KBM-7 (cell line): ENCODE measurements at regions not wholly inside any gene's neighbourhood (a gene's known extent, or its start where the extent isn't known, plus 50 kb on each side); places are given as distances from the start of the nearest gene placed in this dataset.
"Not testable (repeated sequence)": the region's sequence is repeated elsewhere in the genome, so short reads cannot be mapped to it uniquely, and the experiment has no call there.

ENCODE experiments used
- DNase-seq: peaks from one replicate; pipeline ENCODE4 v3.0.0-alpha.2; 2015
- in situ Hi-C: fragments of 300-500 bp; cut with MboI; formaldehyde crosslinking; loops from 2 replicates; pipeline ENCODE4 v1.14.3; 2020; ENCODE audit warnings: low sequenced_read_pairs, low pct_unique_long_range_greater_than_20kb, mixed read lengths

DNA sequence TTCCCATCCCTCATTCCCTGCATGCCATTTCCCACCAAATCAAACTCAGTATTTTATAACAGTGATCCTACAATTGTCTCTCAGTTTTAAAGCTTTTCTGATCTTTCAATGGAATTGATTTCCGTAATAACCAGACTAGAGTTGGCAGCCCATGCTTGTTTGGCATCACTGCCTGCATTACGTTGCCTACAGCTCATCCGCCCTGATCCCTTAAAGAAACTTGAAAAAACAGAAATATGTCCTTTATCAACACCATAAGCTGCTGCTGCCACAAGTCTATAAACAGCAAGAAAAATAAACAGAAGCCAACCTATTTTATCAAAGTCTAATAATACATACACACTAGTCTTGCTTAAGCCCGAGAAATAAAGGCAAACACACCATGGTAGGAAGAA, 331.0 kb downstream of the METTL4 start:
- no peak for DNase-seq
- in situ Hi-C loops: no loop called here

DNA sequence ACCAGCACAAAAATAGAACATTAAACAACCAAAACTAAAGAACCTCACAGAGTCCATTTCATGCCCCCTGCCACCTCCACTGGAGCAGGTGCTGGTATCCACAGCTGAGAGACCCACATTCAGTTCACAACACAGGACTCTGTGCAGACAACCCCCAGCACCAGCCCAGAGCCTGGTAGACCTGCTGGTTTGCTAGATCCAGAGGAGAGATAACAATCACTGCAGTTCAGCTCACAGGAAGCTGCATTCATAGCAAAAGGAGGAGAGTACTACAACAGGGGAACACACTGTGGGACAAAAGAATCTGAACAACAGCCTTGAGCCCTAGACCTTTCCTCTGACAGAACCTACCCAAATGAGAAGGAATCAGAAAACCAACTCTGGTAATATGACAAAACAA, 326.7 kb downstream of the METTL4 start:
- in situ Hi-C loops: no loop called here
- DNase-seq: no peak

DNA sequence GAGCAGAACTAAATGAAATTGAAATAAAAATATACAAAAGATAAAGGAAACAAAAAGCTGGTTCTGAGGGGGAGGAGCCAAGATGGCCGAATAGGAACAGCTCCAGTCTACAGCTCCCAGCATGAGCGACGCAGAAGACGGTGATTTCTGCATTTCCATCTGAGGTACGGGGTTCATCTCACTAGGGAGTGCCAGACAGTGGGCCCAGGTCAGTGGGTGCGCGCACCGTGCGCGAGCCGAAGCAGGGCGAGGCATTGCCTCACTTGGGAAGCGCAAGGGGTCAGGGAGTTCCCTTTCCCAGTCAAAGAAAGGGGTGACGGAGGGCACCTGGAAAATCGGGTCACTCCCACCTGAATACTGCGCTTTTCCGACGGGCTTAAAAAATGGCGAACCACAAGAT, 324.2 kb downstream of the METTL4 start:
- DNase-seq, in situ Hi-C loops: not testable (repeated sequence)

- in situ Hi-C loops: no loop called here
- DNase-seq: no peak
Observed at GRCh38 chr18:2254977-2255376, 316.3 kb downstream of the METTL4 start.

- no peak for DNase-seq
- in situ Hi-C loops: no loop called here
Observed at GRCh38 chr18:2256577-2256976, 314.7 kb downstream of the METTL4 start.

DNA sequence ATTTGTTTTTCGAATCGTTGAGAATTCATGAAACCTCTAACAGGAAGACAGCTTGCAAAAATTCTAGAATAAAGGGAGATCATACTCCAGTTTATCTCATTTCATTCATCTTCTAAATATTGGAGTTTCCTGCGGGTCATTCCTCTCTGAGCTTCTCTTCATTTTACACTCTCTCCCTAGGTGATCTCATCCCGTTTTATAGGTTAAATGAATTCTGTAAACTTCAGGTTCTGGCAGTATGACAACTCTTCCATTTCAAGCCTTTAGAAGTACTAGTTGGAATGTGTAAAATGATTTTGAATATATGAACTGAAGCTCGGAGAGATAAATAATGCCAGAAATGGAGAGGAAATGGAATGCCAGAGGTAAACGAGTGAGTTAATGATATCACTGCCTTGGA, 312.4 kb downstream of the METTL4 start:
- no peak for DNase-seq
- in situ Hi-C loops: no loop called here

DNA sequence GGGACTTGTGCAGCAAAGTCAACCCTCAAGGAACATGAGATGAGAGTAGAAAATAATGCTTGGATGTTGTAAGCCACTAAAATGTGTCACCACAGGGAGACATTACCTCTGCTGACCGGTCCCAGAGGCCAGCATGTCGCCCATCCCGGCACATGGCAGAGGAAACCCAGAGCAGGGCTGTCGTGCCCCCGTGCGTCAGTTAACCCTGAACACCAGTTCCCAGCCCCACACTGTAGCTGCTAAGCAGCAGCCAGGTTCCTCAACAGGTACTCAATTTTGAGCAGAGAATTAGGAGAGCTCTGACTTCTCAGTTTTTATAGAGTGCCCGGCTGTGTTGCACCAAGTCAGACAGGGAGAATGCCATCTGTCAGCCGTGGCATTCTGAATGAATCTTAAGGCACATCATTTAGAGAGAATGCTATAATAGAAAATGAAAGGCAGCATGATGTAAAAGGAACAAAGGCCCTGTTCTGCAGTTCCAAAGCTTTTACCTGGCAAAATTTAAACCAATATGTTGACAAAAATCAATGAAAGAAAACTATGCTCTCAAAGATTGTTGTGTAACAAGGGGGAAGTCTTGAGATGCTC, 307.9 kb downstream of the METTL4 start:
- in situ Hi-C loops: no loop called here
- no peak for DNase-seq

GRCh38 chr18:2274613-2275012, 296.7 kb downstream of the METTL4 start:
- in situ Hi-C loops: no loop called here
- no peak for DNase-seq

DNA sequence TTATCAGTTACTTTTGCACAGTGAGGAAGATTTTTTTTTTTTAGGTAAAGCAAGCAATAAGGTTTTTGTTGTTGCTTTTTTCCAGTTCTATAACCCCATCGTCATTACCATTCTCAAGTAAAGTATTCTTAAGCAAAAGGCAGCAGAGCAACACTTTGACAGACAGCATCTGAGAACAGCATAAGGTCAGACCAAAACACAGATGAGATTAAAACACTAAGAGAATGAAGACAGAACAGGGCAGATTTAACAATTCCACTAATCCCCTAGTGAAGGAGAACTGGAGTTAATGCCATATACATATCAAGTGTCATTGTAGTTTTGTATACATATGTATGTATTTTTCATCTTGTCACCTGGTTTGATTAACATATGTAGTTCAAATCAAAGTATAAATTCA, 290.2 kb downstream of the METTL4 start:
- DNase-seq: no peak
- in situ Hi-C loops: no loop called here

- in situ Hi-C loops: no loop called here
- DNase-seq: no peak
Observed at GRCh38 chr18:2281523-2282199, 289.6 kb downstream of the METTL4 start.

DNA sequence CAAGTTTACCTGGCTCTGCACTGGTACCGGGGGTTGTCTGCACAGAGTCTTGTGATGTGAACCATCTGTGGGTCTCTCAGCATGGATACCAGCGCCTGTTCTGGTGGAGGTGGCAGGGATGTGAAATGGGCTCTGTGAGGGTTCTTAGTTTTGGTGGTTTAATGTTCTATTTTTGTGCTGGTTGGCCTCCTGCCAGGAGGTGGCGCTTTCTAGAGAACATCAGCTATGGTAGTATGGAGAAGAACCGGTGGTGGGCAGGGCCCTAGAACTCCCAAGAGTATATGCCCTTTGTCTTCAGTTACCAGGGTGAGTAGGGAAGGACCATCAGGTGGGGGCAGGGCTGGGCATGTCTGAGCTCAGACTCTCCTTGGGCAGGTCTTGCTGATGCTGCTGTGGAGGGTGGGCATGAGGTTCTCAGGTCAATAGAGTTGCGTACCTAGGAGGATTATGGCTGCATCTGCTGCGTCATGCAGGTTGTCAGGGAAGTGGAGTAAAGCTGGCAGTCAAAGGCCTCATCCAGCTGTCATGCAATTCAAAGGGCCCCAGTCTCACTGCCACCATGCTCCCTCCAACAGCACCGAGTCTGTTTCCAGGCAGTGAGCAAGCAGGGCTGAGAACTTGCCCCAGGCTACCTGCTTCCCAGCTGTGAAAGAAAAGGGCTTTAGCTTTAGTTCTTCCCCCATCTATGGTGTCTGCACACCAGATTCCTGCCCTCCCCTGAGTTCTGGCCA, 278.0 kb downstream of the METTL4 start:
- in situ Hi-C loops: no loop called here
- peak; percentile 26 for DNase-seq

GRCh38 chr18:2301316-2301715, 270.0 kb downstream of the METTL4 start:
- in situ Hi-C loops: no loop called here
- no peak for DNase-seq

GRCh38 chr18:2302012-2302411, 269.3 kb downstream of the METTL4 start:
- in situ Hi-C loops: no loop called here
- no peak for DNase-seq

DNA sequence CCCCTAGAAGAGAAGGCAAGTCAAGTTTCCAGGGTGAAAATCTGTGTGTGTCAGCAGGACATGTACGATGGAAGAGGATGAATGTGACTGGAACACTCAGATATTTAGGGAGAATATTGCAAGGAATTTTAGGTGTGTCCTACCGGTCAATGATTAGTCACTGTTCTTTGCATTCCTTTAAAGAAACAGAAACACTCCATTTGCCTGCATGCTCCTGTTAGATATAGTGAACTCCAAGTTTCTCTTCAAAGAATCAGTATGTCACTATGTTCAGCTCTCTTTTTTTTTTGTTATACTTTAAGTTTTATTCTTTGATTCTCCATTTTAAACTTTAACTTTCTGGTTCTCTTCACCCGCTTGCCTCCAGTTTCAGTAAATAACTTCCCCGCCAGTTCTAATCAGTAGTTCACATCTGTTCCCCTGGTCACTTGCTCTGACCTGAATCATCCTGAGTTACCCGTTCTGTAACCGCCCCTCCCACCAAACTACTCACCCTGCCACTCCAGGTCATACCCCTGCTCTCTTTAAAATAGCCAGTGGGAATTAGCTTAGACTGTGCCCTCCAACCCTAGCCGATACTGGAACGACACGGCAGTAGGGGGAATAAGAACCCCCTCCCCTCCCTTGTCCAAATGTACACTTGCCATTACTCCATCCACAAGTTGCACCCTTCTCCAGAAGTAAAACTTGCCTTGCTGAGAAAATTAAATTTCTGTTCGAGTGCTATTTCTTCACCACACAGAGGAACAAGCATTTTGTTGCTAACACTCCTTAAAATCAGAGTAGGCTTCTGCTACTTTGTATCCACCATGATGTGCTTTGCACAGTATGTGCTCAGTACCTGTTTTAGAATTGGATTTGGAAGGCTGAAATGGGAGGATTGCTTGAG, 268.4 kb downstream of the METTL4 start:
- in situ Hi-C loops: no loop called here
- DNase-seq: no peak

DNA sequence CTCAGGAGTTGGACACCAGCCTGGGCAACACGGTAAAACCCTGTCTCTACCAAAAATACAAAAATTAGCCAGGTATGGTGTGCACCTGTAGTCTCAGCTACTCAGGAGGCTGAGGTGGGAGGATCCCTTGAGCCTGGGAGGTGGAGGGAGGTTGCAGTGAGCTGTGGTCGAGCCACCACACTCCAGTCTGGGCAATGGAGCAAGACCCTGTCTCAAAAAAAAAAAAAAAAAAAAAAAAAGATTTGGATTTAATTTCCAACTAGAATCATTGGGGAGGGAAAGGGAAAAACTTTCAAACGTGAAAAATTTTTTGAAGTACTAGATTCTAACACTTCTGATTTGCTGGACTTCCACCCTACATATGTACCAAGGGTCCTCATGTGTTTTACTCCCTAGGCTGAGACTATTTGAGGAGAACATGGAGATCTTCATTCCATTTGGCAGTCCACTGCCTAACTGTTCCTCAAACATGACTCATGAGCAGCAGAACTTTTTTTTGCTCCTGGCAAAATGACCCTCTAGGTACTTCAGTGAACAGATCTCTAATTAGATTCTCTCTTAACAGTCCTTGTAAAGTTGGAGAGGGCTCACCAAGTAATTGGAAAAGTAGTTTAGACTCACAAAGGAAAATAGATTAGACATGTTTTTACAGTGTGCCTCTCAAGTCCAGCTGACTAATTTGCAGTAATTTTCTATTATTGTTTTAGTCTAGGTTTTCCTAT, 267.6 kb downstream of the METTL4 start:
- in situ Hi-C loops: no loop called here
- DNase-seq: no peak

DNA sequence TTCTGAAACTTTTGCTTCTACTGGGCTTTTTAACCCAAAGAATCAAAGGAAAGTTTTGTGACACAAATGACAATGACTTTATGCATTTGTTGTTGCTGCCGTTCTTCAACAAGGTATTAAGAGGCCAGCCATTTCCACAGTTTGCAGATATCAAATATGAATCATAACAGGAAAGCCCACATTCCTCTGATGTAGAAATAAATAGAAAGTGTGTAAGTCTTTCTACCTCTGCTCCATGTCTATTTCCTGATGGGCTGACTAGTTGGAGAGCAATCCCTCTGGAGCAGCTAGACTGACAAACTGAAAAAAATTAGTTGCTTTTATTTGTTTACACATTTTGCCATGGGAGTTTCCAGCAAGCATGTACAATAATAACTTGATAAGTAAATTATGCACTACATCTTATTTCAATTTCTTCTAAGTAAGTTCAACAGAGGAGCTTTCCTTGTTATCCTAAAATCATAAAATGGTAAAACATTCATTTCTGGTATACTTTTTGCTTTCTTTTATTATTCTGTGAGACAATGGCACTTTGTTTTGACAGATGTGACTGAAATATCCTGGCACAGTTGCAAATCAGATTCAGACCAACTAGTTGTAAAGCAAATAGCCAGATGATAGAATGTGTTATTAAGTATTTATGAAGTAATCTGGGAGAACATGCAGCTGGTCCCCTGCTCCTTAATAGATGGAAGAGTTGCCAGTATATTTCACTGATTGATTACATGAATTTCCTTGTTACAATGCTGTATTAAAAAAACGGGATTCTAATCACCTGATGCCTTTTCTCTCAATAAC, 266.7 kb downstream of the METTL4 start:
- in situ Hi-C loops: no loop called here
- DNase-seq: no peak

GRCh38 chr18:2306606-2307005, 264.7 kb downstream of the METTL4 start:
- in situ Hi-C loops: no loop called here
- no peak for DNase-seq

DNA sequence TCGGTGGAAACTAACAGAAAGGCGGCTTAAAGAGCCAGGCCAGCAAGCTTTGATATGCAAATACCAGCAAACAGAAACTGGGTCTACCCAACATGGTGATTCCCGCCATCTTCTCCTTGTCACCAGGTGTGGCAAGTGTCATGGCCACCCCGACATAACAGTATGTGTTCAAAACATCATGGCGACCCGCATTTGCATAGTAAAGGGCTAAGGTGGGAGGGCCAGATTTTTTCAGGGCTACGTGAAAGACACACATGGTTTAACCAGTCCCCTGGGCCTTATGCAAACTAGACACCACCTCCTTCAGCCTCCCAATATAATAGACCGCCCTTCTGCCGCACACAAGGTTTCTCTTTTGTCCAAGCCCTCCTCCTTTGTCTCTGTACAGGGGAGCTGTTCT, 260.4 kb downstream of the METTL4 start:
- no peak for DNase-seq
- in situ Hi-C loops: no loop called here
